ENCODE measurements at regions not wholly inside any gene's neighbourhood (a gene's known extent, or its start where the extent isn't known, plus 50 kb on each side); places are given as distances from the start of the nearest gene placed in this dataset.

DNA sequence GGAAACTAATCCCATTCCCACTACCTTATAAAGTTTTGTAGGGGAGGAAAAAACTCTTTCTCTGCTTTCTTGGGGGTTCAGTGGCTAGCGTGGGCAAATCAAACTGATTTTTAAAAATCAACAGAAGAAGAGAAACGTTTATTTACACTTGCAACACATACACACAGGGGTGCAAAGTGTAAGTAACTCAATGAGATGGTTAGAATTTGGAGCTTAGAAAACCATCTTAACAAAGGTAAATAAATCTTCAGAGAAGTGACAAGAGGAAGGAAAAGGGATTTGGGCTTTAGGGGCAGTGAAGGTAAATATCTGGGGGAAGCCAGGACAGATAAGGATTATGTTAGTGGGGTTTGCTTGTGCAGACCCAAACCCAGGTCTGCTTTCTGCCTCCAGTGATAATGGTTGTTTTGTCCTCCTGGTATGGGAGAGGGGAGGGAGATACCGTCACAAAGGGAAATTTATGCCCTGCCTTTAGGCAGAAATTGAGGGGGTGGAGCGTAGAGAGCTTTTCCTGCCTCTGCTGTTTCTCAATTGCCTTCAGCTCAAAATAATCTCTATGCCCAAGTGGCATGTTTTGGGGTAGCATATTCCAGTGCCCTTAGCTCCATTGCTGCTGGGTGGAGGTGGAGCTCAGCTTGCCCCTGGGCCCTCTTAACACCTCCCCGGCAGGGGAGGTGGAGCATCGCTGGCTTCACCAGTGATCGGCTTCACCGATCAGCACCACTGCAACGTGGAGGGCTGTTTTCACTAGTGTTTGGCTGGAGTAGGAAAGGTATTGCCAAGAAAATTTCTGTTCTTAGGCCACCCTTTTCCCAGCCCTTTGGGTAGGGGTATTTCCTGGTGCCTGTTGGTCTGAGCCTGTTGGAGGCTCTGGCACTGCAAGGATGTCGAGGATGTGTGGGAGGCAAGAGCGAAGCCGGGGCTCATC is 92.2 kb downstream of the TEX51 start:
- no peak for ATAC-seq (ENCODE audit: low read depth)
- Mint-ChIP-seq H3K36me3 (ENCODE audit: low read depth) (no peaks in the 10 kb centered on the region), H3K4me3 (no peak overlapping the region), H3K27ac (no peak overlapping the region), H3K9me3 (no peaks in the 10 kb centered on the region), H3K4me1 (no peaks in the 10 kb centered on the region), H3K27me3 (peaks cover 23% of the 10 kb centered on the region)
- intact Hi-C loops (cut with micrococcal nuclease): no loop called here
- TF ChIP-seq, protein P1, sequence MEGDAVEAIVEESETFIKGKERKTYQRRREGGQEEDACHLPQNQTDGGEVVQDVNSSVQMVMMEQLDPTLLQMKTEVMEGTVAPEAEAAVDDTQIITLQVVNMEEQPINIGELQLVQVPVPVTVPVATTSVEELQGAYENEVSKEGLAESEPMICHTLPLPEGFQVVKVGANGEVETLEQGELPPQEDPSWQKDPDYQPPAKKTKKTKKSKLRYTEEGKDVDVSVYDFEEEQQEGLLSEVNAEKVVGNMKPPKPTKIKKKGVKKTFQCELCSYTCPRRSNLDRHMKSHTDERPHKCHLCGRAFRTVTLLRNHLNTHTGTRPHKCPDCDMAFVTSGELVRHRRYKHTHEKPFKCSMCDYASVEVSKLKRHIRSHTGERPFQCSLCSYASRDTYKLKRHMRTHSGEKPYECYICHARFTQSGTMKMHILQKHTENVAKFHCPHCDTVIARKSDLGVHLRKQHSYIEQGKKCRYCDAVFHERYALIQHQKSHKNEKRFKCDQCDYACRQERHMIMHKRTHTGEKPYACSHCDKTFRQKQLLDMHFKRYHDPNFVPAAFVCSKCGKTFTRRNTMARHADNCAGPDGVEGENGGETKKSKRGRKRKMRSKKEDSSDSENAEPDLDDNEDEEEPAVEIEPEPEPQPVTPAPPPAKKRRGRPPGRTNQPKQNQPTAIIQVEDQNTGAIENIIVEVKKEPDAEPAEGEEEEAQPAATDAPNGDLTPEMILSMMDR (IDR thresholded peaks at IDR 0.05): no peak
- CTCF ChIA-PET: no interaction called here
- DNase-seq: no peak
- POLR2A ChIA-PET: no interaction called here

DNA sequence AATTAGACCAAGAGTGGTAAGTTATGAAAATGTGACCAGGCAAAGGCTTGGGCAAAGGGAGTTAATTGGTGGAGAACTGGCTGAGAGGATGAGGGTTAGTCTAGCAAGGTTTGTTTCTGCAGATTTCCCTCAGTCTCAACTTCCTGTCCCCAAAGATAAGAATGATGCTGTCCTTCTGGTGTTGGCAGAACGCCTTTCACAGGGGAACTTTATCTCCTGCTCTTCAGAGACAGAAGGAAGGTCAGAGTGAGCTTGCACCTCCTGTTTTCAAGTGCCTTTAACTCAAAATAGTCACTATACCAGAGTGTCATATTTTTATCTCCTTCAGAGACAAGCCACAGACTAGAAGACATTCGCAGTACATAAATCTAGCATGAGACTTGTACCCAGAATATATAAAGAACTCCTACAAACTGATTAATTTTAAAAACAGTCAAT is 95.7 kb downstream of the TEX51 start:
- no peaks in the 10 kb centered on the region for H3K9me3 Mint-ChIP-seq
- H3K36me3 Mint-ChIP-seq (ENCODE audit: low read depth): no peaks in the 10 kb centered on the region
- peaks cover 18% of the 10 kb centered on the region for H3K27me3 Mint-ChIP-seq
- intact Hi-C loops (cut with micrococcal nuclease): no loop called here
- no peak for ATAC-seq (ENCODE audit: low read depth)
- DNase-seq: no peak
- H3K27ac Mint-ChIP-seq: no peak overlapping the region
- no peak overlapping the region for H3K4me3 Mint-ChIP-seq
- TF ChIP-seq, protein P1 (IDR thresholded peaks at IDR 0.05): no peak
- CTCF ChIA-PET: no interaction called here
- no peaks in the 10 kb centered on the region for H3K4me1 Mint-ChIP-seq
- POLR2A ChIA-PET: no interaction called here

DNA sequence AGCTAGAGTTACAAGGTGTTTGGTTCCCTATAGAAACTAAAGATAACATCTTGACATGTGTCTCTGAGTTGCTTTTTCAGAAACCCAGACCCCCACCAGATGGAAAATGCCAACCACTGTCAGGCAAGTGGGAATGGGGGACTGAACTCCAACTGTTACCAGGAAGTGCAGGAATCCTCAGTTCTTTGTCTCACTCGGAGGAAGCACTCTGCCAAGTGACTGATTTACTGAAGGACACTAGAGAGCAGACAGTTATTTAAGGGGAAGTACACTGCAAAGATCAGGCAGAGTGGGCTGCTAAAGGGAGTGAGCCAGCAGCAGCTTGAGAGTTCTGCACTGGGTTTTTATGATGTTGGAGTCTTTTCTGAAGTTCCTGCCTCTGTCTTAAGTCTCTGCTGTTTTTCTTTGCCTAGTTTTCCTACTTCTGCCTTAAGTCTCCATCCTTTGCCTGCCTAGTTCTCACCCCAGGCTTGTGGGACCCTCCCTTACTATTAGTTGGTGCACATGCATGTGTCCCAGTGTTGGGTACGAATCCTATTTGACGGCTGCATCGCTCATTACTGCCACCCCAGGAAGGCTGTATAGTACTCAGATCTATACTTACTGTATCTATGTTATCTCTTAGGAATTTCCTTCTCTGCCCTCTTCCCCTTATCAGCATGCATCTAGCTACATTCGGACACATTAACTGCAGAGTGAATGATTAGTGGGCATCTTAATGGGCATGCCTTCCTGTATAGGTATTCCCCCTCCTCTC is 97.1 kb downstream of the TEX51 start:
- no peak for ATAC-seq (ENCODE audit: low read depth)
- no peaks in the 10 kb centered on the region for H3K36me3 Mint-ChIP-seq (ENCODE audit: low read depth)
- POLR2A ChIA-PET: no interaction called here
- no peak overlapping the region for H3K4me3 Mint-ChIP-seq
- CTCF ChIA-PET: no interaction called here
- H3K9me3 Mint-ChIP-seq: no peaks in the 10 kb centered on the region
- H3K4me1 Mint-ChIP-seq: no peaks in the 10 kb centered on the region
- DNase-seq: no peak
- H3K27ac Mint-ChIP-seq: no peak overlapping the region
- TF ChIP-seq, protein P1 (IDR thresholded peaks at IDR 0.05): no peak
- intact Hi-C loops (cut with micrococcal nuclease): no loop called here
- peaks cover 14% of the 10 kb centered on the region for H3K27me3 Mint-ChIP-seq

DNA sequence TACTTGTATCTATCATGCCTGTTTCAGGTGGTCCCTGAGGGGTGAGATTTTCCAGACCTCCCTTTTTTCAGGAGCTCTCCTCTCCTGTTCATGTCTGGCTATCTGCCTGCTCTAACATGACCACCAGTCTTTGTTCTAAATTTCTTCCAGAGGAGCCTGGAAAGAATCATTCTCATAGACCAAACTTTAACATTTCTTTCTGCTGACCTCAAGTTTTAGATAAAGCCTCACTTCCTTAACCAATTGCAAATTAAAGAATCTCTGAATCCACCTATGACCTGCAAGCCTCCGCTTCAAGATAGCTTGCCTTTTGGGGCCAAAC is 97.6 kb downstream of the TEX51 start:
- CTCF ChIA-PET: no interaction called here
- TF ChIP-seq, protein P1 (IDR thresholded peaks at IDR 0.05): no peak

More for the DNA sequence above, 97.6 kb downstream of the TEX51 start:
- DNase-seq (no peak), ATAC-seq (ENCODE audit: low read depth) (no peak)
- H3K4me3 Mint-ChIP-seq: no peak overlapping the region
- H3K27me3 Mint-ChIP-seq: peaks cover 14% of the 10 kb centered on the region
- POLR2A ChIA-PET: no interaction called here
- H3K4me1 Mint-ChIP-seq: no peaks in the 10 kb centered on the region
- no peaks in the 10 kb centered on the region for H3K36me3 Mint-ChIP-seq (ENCODE audit: low read depth)
- no peaks in the 10 kb centered on the region for H3K9me3 Mint-ChIP-seq
- intact Hi-C loops (cut with micrococcal nuclease): no loop called here
- H3K27ac Mint-ChIP-seq: no peak overlapping the region
